GM18517 (cell line): ENCODE measurements at regions not wholly inside any gene's neighbourhood (a gene's known extent, or its start where the extent isn't known, plus 50 kb on each side); places are given as distances from the start of the nearest gene placed in this dataset.
"Not testable (repeated sequence)": the region's sequence is repeated elsewhere in the genome, so short reads cannot be mapped to it uniquely, and the experiment has no call there.

ENCODE experiments used
- ATAC-seq: cut with Tn5 transposase; IDR thresholded peaks from one replicate; pipeline ENCODE4 v1.9.1; 2021; ENCODE audit warnings: mild to moderate bottlenecking, moderate library complexity; ENCODE audit not compliant: unreplicated experiment

DNA sequence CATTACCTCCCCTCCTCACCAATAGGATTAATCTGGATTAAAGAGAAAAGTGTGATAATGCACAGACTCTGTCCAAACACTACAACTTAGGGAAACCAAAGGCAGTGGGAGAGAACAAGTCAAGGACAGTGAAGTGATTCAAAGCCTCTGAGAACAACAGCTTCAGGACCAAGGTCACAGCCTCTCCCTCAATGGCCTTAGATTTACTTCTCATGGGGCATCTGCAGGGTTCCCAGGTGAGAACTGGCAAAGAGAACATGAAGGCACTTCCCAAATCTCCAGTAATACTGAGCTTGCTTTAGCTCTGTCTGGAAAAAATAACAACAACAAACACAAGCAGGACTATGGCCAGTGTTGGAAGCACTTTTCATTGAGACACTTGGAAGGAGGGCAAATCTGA lies 99.8 kb upstream of the GOLGA6L22 start:
- not testable (repeated sequence) for ATAC-seq

DNA sequence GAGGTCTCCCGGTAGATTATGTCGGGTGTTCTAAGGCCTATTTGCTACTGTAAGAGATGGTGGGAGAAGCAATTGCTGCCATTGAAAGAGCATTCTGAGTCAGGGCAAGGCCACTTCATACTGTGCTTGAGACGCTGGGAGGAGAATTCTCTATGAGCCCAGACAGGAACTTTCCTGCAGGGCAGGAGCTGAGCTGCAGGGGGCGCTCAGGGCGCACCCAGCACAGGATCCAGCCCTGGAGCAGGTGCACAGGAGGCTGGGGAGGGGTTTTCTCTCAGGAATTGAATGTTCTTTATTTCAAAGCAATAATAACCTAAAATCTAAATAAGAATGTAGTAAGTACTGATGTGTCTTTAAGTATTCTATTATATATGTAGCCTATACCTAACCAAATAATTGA lies 99.1 kb upstream of the GOLGA6L22 start:
- peak; percentile 48 for ATAC-seq

DNA sequence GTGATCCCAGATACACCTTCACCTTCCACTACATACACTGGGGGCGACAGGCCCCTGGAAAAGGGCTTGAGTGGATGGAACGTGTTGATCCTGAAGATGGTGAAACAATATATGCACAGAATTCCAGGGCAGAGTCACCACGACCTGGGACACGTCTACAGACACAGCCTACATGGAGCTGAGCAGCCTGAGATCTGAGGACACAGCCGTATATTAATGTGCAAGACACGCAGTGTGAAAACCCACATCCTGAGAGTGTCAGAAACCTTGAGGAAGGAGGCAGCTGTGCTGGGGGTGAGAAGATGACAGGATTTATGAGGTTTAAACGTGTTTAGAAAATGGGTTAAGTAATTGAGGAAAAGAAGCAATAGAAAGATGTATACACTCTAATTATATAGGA lies 98.0 kb upstream of the GOLGA6L22 start:
- not testable (repeated sequence) for ATAC-seq

DNA sequence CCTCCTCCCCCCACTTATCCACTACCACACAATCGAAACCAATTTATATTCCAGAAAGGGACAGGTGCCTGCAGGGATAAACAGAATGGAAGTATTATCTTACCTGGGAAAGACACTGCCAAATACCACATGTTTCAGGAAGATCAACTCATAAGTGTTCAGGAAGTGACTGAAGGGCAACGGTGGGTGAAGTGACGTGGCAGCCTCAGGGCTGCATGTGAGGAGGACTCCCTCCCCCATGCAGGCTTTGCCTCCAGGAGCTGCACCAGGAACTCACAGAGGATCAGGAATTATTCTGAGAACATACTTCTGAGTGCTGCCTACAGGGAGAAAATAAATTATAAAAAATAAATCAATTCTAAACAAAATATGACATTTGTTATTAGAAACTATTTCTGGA lies 96.2 kb upstream of the GOLGA6L22 start:
- ATAC-seq = not testable (repeated sequence)

DNA sequence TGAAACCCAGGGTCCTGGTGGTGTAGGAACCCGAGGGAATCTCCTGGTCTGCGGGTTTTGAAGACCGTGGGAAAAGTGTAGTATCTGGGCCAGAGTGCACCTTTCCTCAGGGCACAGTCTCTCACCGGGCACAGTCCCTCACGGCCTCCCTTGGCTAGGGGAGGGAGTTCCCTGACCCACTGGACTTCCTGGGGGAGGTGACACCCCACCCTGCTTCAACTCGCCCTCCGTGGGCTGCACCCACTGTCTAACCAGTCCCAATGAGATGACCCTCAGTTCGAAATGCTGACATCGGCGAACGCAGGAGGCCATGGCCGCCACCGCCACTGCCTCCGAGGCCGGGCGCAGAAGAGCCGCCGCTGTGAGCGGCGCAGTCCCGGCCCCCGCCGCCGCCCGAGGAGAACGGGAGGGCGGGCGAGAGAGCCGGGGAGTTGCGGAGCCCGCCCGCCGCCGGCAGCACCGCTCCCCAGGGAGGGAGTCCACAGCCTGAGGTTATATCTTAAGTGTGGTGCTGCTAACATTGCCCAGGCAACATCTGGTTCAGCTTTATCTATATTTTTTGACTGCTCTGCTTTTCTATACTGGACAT lies 87.4 kb upstream of the GOLGA6L22 start:
- ATAC-seq = not testable (repeated sequence)

DNA sequence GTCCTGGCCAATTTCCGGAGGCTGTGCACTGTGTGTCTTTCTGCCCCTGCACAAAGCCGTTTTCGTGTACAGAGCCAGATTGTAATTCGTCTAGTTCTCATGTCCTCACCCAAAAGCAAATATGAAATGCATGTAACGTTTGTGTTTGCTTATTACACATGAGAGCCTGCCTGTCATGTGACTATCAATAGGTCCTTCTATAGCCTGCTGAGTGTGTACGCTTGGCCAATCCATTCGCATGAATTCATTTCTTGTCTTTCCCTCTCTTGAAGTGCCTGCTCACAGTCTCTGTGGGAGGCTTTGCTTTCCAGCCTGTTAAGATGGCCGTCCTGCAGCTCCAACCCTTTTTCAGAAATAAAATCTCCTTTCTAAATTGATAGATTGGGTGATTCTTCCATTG lies 84.2 kb upstream of the GOLGA6L22 start:
- ATAC-seq = not testable (repeated sequence)

DNA sequence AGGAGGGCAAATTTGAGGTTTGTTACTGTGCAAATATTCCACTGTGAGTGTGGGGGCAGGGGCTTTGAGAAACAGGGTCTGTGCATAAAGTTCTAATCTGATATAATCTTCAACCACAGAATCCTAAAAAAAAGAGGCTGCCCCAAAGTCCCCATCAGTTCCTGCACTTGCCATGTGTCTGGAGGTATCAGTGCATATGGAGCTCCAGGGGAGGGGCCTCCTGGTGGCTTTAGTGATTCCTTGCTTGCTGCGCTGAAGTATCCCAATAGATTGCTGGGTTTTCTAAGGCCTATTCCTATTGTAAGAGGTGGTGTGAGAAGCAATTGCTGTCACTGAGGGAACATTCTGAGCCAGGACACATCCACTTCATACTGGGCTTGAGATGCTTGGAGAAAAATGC lies 82.9 kb upstream of the GOLGA6L22 start:
- not testable (repeated sequence) for ATAC-seq

DNA sequence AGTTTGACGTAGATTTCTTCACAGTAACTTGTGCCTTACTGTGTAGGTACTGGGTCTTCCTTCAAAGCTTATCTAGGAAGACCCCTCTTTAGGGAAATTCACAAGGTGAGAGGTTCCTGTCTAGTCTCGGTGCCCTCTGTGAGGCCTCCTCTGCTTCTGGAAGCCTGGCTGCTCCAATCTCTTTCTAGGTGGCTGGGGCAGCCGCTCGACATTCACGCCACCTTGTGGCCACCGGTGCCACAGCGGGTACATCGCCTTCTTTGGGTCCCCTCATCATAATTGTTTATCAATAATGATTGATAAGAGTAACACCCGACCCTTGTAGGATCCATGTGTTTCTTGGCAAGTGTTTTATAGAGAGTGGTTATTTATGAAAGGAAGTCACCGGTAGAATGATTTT lies 80.8 kb upstream of the GOLGA6L22 start:
- not testable (repeated sequence) for ATAC-seq

DNA sequence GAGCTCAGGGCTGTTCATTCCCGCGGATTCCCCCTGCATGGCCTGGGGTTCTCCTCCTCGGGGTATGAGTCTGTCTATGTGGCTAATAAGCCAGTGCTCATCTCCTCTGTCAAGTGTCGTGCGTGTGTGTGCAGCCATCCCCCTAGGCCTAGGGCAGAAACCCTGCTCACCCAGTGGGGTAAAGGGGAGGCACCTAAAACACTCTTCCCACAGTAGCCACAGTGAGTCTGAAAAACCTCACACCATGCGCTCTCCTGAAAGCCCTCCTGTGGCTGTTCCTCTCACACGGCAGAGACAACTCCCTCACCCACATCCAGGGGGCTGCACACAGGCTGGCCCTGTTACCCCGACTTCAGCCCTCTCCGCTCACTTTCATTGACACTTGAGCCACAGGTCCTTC lies 71.0 kb upstream of the GOLGA6L22 start:
- not testable (repeated sequence) for ATAC-seq

DNA sequence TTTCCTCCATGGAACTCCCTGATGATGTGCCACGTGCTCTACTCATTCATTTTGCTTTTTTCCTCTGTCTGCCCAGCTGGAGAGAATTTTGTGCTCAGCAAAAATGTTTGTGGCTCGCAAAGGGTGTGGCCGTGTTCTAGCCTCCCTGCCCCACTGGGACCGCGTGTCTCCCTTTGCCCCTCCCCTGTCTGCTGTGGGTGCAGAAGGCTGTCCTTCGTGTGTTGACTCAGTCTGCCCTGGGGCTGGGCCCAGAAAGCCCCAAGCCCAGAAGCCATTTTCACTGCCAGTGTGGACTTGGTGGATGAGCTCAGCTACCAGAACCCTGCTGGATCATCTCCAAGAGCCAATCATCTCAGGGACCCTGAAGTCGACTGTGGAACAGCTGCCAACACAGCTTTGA lies 70.3 kb upstream of the GOLGA6L22 start:
- not testable (repeated sequence) for ATAC-seq

DNA sequence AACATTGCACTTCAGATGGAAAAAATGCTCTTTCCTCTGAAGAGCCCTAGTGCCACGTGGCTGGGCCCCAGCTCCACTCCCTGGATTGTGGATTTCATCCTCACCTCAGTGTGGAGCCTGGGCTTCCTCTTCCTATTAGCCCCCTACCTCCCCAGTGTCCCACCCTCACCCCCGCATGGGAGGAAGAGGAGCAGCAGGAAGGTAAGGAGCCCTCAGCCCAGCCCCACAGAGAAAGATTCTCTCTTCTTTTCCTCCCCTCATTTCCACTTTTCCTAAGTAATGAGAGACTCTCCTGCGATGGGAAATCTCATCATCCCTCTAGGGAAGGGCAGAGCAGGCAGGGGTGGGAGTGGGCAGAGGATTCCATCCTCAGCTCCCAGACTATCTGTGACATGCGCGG lies 57.5 kb upstream of the GOLGA6L22 start:
- ATAC-seq = not testable (repeated sequence)

DNA sequence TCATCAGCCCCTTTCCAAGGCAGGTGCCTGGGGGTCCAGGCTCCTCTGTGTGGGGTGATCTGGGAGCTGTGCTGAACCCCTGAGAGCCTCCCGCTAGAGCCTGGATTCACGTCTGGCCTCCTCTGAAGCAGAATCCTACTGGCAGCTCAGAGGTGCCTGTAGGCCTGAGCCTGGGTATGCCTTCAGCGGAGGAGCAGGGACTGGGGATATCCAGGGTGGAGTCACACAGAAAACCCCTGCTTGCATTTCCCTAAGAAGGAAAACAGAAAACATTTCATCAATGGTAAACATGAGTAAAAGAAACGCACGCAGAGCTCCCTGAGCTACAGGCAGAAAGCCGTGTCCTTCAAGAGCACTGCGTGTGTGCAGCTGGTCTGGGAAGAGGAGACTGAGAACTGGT lies 57.0 kb upstream of the GOLGA6L22 start:
- not testable (repeated sequence) for ATAC-seq

DNA sequence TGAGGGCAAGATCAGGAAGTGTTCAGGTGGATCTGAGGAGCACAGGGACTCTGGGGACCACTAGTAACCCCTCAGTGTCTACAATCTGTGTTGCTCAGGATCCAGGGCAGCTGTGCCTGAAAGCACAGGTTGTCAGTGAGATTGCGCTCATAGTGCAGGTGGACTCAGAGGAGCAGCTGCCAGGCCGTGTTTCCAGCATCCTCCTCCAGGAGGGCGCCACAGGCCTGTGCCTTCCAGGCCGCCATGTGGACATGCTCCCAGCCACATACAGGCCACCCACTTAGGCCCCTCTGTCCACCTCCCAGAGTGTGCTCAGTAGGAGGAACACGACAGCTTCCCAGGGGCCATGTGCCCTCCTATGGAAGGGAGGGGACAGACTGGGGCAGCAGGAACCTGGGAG lies 52.9 kb upstream of the GOLGA6L22 start:
- ATAC-seq = not testable (repeated sequence)
